ENCODE measurements at regions not wholly inside any gene's neighbourhood (a gene's known extent, or its start where the extent isn't known, plus 50 kb on each side); places are given as distances from the start of the nearest gene placed in this dataset.

GRCh38 chr18:77668219-77668618, 418.6 kb downstream of the GALR1 start:
- no peak overlapping the region for H3K27ac Mint-ChIP-seq
- H3K9me3 Mint-ChIP-seq: peaks cover 3% of the 10 kb centered on the region
- H3K36me3 Mint-ChIP-seq (ENCODE audit: low read depth): no peaks in the 10 kb centered on the region
- DNase-seq: no peak
- H3K4me1 Mint-ChIP-seq: peaks cover 9% of the 10 kb centered on the region
- H3K4me3 Mint-ChIP-seq: no peak overlapping the region
- TF ChIP-seq CTCF (IDR thresholded peaks at IDR 0.05): no peak
- H3K27me3 Mint-ChIP-seq (ENCODE audit: low read depth, poor library complexity): peaks cover 24% of the 10 kb centered on the region

- Mint-ChIP-seq H3K36me3 (ENCODE audit: low read depth) (no peaks in the 10 kb centered on the region), H3K4me3 (no peak overlapping the region), H3K4me1 (peaks cover 9% of the 10 kb centered on the region), H3K27me3 (ENCODE audit: low read depth, poor library complexity) (peaks cover 27% of the 10 kb centered on the region), H3K9me3 (no peaks in the 10 kb centered on the region), H3K27ac (no peak overlapping the region)
- DNase-seq: no peak
- TF ChIP-seq CTCF (IDR thresholded peaks at IDR 0.05): no peak
These were observed 419.7 kb downstream of the GALR1 start for GRCh38 chr18:77669331-77669730.

GRCh38 chr18:77671456-77672167, 422.0 kb downstream of the GALR1 start:
- Mint-ChIP-seq H3K4me1 (peaks cover 9% of the 10 kb centered on the region), H3K27ac (peak overlapping the region; percentile 15), H3K36me3 (ENCODE audit: low read depth) (no peaks in the 10 kb centered on the region), H3K9me3 (no peaks in the 10 kb centered on the region), H3K27me3 (ENCODE audit: low read depth, poor library complexity) (peaks cover 23% of the 10 kb centered on the region), H3K4me3 (no peak overlapping the region)
- no peak for TF ChIP-seq CTCF (IDR thresholded peaks at IDR 0.05)
- peak; percentile 39 for DNase-seq

- no peak for DNase-seq
- Mint-ChIP-seq H3K36me3 (ENCODE audit: low read depth) (no peaks in the 10 kb centered on the region), H3K27ac (no peak overlapping the region), H3K4me1 (peaks cover 2% of the 10 kb centered on the region), H3K9me3 (no peaks in the 10 kb centered on the region), H3K4me3 (no peak overlapping the region), H3K27me3 (ENCODE audit: low read depth, poor library complexity) (peaks cover 23% of the 10 kb centered on the region)
- no peak for TF ChIP-seq CTCF (IDR thresholded peaks at IDR 0.05)
These were observed 427.3 kb downstream of the GALR1 start for GRCh38 chr18:77676910-77677309.

GRCh38 chr18:77677536-77677935, 427.9 kb downstream of the GALR1 start:
- no peak for DNase-seq
- Mint-ChIP-seq H3K36me3 (ENCODE audit: low read depth) (no peaks in the 10 kb centered on the region), H3K9me3 (no peaks in the 10 kb centered on the region)

More at GRCh38 chr18:77677536-77677935, 427.9 kb downstream of the GALR1 start:
- peaks cover 22% of the 10 kb centered on the region for H3K27me3 Mint-ChIP-seq (ENCODE audit: low read depth, poor library complexity)
- no peak for TF ChIP-seq CTCF (IDR thresholded peaks at IDR 0.05)
- H3K4me1 Mint-ChIP-seq: no peaks in the 10 kb centered on the region
- no peak overlapping the region for H3K4me3 Mint-ChIP-seq
- no peak overlapping the region for H3K27ac Mint-ChIP-seq
